ENCODE measurements at regions not wholly inside any gene's neighbourhood (a gene's known extent, or its start where the extent isn't known, plus 50 kb on each side); places are given as distances from the start of the nearest gene placed in this dataset.

GRCh38 chr11:95711945-95712221 lies 77.7 kb downstream of the FAM76B start:
- Histone ChIP-seq H3K27me3 (no peaks in the 10 kb centered on the region), H3K27ac (no peak overlapping the region)
- TF ChIP-seq, protein P1, sequence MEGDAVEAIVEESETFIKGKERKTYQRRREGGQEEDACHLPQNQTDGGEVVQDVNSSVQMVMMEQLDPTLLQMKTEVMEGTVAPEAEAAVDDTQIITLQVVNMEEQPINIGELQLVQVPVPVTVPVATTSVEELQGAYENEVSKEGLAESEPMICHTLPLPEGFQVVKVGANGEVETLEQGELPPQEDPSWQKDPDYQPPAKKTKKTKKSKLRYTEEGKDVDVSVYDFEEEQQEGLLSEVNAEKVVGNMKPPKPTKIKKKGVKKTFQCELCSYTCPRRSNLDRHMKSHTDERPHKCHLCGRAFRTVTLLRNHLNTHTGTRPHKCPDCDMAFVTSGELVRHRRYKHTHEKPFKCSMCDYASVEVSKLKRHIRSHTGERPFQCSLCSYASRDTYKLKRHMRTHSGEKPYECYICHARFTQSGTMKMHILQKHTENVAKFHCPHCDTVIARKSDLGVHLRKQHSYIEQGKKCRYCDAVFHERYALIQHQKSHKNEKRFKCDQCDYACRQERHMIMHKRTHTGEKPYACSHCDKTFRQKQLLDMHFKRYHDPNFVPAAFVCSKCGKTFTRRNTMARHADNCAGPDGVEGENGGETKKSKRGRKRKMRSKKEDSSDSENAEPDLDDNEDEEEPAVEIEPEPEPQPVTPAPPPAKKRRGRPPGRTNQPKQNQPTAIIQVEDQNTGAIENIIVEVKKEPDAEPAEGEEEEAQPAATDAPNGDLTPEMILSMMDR (IDR thresholded peaks at IDR 0.05) = no peak

GRCh38 chr11:95711162-95711944 lies 78.2 kb downstream of the FAM76B start:
- TF ChIP-seq, protein P1 (IDR thresholded peaks at IDR 0.05) = no peak
- no peaks in the 10 kb centered on the region for H3K36me3 ChIP-seq
- H3K27me3 ChIP-seq = no peaks in the 10 kb centered on the region
- H3K4me3 ChIP-seq (ENCODE audit: low read depth in 1 of 2, low read length in 1 of 2) = no peak overlapping the region
- H3K9me3 ChIP-seq = no peaks in the 10 kb centered on the region
- no peaks in the 10 kb centered on the region for H3K4me1 ChIP-seq (ENCODE audit: control insufficient read depth in 1 of 2, insufficient read depth in 1 of 2, low read depth in 1 of 2, low read length in 1 of 2)
- H3K27ac ChIP-seq = no peak overlapping the region

More at GRCh38 chr11:95711945-95712221, 77.7 kb downstream of the FAM76B start:
- Histone ChIP-seq H3K4me1 (ENCODE audit: control insufficient read depth in 1 of 2, insufficient read depth in 1 of 2, low read depth in 1 of 2, low read length in 1 of 2) (no peaks in the 10 kb centered on the region), H3K36me3 (no peaks in the 10 kb centered on the region), H3K4me3 (ENCODE audit: low read depth in 1 of 2, low read length in 1 of 2) (no peak overlapping the region), H3K9me3 (no peaks in the 10 kb centered on the region)

GRCh38 chr11:95708681-95709080 lies 80.9 kb downstream of the FAM76B start:
- Histone ChIP-seq H3K9me3 (no peaks in the 10 kb centered on the region), H3K36me3 (no peaks in the 10 kb centered on the region), H3K27ac (no peak overlapping the region), H3K4me1 (ENCODE audit: control insufficient read depth in 1 of 2, insufficient read depth in 1 of 2, low read depth in 1 of 2, low read length in 1 of 2) (peaks cover 0 to 6% of the 10 kb centered on the region in 2 experiments), H3K27me3 (no peaks in the 10 kb centered on the region), H3K4me3 (ENCODE audit: low read depth in 1 of 2, low read length in 1 of 2) (no peak overlapping the region)
- TF ChIP-seq, protein P1 (IDR thresholded peaks at IDR 0.05) = no peak

- no peaks in the 10 kb centered on the region for H3K9me3 ChIP-seq
- no peak overlapping the region for H3K27ac ChIP-seq
- peaks cover 0 to 6% of the 10 kb centered on the region in 2 experiments for H3K4me1 ChIP-seq (ENCODE audit: control insufficient read depth in 1 of 2, insufficient read depth in 1 of 2, low read depth in 1 of 2, low read length in 1 of 2)
- no peaks in the 10 kb centered on the region for H3K27me3 ChIP-seq
- TF ChIP-seq, protein P1 (IDR thresholded peaks at IDR 0.05) = no peak
- no peaks in the 10 kb centered on the region for H3K36me3 ChIP-seq
- H3K4me3 ChIP-seq (ENCODE audit: low read depth in 1 of 2, low read length in 1 of 2) = no peak overlapping the region
Observed at GRCh38 chr11:95706974-95707387, 82.6 kb downstream of the FAM76B start.

DNA sequence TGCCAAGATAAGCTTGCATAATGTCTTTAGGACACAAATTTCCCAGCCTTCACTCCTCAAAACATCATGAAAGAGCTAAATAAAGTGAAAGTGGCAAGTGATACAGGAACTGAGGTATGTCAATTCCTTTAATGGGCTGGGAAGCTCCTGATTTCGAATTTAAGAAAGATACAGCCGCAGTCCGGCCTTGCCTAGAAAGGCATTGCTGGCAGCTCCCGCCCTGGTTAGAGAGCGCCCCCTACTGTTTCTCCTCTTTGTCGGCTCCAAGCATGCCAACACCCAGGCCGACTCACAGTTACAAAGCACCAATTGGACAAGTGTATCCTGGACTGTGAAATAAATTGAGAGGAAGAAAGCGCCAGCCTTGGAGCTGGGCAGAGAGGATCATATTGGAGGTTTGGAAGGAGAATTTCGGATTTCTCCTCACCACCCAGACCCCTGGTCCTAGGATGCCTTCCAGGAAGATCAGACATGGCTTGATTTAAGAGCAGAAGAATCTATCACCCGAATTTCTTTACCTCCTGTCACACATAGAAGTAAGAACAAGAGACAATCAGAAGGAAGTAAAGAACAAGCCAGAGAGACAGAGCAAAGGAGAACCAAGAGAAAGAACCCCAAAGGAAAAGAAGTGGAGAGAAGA lies 84.0 kb downstream of the FAM76B start:
- H3K4me3 ChIP-seq (ENCODE audit: low read depth in 1 of 2, low read length in 1 of 2) = no peak overlapping the region
- H3K4me1 ChIP-seq (ENCODE audit: control insufficient read depth in 1 of 2, insufficient read depth in 1 of 2, low read depth in 1 of 2, low read length in 1 of 2) = peaks cover 0 to 6% of the 10 kb centered on the region in 2 experiments
- TF ChIP-seq, protein P1 (IDR thresholded peaks at IDR 0.05) = peak; percentile 74
- H3K9me3 ChIP-seq = no peaks in the 10 kb centered on the region
- H3K27ac ChIP-seq = no peak overlapping the region
- no peaks in the 10 kb centered on the region for H3K36me3 ChIP-seq
- no peaks in the 10 kb centered on the region for H3K27me3 ChIP-seq
